HG03039 (cell line): ENCODE measurements at regions not wholly inside any gene's neighbourhood (a gene's known extent, or its start where the extent isn't known, plus 50 kb on each side); places are given as distances from the start of the nearest gene placed in this dataset.
"Not testable (repeated sequence)": the region's sequence is repeated elsewhere in the genome, so short reads cannot be mapped to it uniquely, and the experiment has no call there.

ENCODE experiments used
- ATAC-seq: cut with Tn5 transposase; IDR thresholded peaks from one replicate; pipeline ENCODE4 v1.9.1; 2021; ENCODE audit warnings: mild to moderate bottlenecking, moderate library complexity; ENCODE audit not compliant: unreplicated experiment

DNA sequence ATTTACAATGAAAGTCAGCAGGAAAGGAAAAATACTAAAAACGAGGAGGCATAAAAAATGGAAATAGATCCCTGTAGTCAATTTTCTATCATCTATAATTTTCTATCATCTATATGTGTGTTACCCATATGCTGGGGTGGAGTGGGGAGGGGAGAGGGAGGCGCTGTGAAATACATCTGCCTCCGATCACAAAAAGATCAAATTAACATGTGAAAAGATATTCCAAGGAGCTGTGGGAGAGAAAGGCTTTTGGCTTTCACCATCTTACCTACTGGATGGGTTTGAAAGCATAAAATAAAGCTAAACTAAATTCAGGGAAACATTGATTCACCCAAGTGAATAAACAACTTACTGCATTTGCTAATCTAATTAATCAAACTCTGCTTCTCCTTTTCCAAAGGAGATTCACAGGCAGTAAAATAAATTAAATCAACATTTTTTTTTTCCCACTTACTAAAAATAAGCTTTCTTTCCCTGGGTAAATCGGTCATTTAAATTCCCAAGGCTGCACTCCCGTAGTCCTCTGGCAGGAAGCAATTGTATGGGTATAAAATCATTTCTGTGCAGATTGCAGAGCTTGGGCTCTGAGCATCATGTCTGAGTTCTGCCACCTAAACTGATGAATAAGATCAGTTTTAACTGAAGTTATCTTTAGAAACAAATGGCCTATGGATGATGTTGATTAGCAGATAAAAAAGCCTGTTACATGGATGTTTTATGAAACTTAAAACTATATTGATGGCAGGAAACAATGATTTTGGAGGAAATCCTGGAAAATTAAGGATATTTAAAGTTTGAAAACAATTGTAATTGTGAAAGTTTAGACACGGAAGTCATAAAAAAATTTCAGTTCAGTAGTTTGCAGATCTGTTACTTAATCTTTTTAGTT lies 147.9 kb downstream of the SOX4 start:
- no peak for ATAC-seq

DNA sequence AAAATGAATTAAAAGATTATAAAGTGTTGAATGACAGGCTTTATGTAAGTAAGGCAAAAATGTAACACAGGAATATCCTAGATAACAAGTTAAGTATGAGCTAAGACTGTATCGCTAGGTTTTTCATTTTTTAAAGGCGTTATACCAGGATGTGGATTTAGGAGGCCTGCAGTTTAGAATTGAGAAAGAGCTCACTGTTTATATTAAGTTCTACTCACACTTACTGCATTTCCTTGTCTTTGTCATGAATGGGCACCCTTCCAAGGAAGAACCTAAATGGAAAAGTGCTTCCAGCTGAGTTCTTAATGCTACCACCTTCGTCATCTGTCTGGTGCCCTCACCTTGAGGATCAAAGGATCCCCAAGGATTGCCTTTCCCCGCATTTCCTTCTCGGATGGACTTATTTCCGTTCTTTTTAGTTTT lies 148.7 kb downstream of the SOX4 start:
- ATAC-seq = no peak

DNA sequence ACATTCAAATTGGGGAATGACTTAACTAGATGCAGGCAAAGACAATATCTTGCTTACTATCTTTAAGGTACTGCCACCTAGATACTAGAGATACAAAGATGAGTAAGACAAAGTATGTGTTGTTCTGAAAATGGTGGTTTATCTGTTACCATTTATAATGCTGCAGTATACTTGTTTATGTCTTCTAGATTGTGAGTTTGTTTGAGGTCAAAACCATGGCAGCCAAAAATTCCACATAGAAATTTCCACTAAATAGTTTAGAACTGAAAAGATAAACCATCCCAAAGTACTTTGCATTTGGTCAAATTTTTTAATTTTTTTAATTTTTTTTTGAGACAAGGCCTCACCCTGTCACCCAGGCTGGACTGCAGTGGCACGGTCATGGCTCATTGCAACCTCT lies 150.8 kb downstream of the SOX4 start:
- ATAC-seq = no peak

DNA sequence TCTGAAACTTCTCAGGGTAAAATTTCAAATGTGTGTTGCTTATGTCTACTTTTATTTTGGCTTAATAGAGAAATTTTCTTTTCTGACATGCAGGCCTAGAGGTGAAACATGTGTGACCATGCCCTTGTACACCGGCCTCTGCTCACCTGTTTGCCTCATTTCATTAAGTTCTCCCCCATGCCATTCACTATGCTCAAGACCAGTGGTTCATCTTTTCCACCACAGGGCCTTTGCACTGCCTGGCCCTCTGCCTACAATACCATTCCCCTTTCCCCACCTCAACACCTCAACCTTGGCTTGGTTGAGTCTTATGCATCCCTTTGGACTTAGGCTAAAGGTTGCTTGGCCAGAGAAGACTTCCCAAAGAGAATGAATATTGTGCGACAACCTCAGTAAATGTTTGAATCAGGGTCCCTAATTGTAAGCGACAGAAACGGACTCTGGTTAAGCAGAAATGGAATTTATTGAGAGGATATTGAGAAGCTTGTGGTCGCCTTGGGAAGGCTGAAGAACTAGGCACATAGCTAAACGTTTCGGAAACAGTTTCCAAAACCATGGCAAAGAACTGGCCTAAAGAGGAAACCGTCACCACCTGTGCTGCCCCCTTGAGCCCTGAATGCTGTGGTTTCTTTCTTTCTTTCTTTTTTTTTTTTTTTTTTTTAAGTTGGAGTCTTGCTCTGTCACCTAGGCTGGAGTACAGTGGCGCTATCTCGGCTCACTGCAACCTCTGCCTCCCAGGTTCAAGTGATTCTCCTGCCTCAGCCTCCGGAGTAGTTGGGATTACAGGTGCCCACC lies 152.2 kb downstream of the SOX4 start:
- no peak for ATAC-seq

DNA sequence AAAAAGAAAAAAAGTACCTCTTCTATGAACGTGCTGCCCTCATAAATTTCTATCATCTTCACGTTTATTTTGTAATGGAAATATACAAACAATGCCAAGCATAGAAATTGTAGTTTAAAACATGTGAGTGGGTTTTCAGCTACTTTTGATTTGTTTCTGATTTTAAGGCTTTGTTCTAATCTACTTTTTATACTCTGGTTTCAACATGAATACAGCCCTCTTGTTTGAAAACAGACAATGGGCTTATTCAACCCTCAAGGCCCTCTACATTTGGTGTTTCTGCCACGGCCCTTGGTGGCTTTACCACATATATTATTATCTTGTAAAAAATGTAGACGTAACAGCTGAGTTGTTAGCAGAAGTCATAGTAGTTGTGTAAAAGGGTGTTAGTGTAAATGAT lies 153.9 kb downstream of the SOX4 start:
- ATAC-seq = no peak

DNA sequence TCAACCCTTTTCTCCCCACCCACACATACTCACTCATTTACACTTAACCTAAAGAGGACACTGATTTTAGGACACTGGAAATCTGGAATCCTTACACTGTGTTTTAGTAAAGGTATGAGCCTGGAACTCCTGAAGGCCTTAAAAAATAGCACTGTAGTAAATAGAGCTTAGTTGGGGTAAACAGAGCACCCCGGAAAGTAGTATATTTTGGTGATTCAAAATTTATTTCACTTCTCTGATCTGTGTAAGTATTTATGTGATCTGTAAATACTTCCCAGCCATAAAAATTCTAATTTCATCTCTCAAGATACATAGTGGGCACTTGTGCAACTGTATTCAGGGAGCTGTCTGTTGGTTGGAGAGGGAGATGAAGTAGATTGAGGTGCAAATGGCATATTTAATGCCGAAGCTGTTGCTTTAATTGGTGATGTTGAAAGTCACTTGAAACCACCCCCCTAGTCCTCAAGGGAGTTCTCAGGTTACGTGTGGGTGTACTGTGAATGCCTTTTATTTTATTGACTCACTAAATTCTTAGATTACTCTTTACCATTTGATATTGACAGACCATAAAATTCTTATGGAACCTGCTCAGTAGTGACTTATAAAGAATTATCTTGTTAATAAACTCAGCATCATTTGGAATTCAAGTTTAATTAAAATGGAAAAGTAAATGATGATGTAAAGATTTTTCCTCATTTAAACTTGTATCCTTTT lies 154.9 kb downstream of the SOX4 start:
- ATAC-seq = no peak

DNA sequence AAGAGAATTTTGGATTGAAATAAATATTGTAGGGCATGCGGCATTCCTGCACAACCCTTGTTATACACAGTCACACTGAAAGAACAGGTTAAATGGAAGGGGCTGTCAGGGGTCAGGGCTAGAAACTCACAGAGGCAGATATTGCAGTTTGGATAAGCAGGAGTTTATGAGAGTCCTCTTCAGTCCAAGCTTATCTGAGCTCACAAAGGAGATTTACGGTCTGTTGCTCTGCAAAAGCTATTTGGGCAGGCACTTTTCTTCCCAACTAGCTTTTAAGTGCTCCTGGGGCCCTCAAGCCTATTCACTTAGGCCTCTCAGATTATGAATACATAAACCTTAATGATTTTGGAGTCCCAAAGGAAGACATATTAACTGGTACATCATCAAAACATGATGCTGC lies 156.2 kb downstream of the SOX4 start:
- ATAC-seq = no peak

DNA sequence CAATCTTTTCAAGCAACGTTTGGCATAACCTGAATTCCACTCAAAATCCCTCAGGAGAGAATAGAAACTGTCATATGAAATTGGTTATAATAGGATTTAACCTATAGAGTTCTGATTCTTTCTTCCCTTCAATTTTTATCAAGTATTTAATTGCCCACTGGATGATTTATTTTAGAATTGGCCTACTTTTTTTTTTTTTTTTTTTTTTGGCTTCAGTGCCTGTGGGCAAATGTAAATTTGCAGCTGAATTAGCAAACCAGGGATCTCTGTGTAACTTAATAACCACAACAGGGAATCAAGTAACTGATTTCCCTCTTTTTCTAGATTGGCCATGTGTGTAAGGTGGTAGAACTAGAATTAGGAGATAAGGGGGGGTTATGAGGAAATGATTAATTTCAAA lies 157.0 kb downstream of the SOX4 start:
- ATAC-seq = no peak

DNA sequence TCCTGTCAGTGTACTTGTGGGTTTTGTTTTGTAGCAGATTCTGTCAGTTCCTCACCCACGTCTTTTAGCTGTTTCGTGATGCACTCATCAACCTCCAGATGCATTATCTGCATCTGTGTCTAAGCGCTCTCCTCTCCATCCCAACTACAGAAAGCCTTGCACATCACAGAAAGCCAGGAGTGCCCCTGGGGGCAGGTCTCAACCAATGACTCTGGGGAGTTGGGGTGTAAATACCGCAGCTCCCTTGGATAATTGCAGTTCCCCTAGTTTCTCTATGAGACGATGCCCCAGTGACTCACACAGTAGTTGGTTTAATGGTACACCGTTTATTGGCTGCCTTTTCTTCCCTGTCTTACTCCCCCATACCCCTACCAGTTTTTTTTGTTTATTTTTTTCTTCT lies 158.1 kb downstream of the SOX4 start:
- ATAC-seq = no peak

DNA sequence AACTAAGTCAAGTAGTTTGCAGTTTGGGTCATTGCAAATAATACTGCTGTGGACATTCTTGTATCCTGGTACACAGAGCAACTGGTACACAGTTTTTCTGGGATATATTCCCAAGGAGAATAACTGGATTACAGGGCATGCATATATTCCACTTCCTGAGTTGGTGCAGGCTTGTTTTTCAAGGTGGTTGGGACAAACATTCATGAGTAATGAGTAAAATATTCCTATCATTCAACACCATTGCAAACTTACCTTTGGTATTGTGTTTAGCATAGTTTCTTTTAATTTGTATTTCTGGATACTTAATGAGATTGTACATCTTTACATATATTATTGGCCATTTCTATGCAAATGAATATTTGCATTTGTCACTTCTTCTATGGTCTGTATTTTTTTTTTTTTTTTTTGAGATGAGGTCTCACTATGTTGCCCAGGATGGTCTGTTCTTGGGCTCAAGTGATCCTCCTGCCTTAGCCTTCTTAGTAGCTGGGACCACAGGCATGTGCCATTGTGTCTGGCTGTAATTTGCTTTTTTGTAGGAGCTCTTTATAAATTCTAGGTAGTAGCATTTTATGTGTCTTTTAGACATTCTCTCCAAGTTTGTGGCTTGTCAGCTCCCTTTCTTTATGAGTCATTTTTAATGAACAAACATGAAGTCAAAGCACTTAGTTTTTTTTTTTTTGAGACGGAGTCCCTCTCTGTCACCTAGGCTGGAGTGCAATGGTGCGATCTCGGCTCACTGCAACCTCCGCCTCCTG lies 158.7 kb downstream of the SOX4 start:
- ATAC-seq = no peak

DNA sequence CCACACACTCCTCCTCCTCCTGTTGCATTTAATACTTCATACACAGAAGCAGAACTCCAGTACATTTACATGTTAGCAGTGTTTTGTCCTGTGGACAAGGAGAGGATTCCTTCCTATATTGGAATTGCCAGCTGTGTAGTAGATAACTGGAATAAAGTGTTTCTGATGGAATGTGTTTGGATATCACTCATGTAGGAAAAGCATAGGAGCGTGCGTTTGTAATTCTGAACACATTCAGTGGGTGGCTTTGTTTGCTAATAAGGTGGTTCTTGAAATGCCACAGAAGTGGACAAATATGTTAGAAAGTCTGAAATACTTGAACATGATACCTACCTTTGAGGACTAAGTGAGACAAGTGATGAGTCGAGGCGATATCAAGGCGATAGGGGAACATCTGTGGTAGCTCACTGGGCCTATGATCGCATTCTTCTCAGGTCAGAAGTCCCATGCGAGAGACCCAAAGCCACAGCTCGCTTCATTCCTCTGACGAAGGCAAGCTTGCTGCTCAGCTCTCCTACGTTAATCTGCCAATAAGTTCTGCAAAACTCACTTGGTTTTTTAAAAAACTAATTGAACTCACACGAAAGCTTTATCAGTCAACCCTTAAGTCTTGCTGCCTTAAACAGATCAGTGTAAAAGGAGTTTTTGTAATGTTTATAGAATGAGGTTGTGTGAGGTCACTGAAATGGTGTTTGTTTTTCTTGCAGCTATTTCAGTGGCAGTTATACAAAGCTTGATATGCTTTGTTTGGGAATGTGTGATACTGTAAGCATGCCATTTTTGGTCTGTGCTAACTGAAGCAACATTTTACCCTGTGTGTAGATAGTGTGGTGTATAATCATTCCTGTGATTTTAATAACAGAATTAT lies 159.9 kb downstream of the SOX4 start:
- no peak for ATAC-seq

DNA sequence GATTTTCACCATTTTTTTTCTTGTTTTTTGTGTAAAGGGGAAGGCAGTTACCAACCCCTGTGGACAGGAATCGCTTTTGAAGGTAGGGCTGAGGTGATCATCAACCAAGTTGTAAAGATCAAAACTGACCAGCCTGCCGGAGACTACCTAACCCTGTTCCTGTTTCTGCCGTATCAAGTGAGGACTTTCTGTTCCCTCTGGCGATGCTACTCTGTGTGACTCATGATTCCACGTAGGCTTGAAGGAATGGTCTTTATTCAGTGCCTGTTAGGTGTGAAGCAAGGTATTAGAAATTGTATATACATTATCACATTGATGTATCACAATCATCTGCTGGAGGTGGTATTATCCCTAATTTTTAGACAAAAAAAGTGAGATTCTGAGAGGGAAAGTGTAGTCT lies 161.3 kb downstream of the SOX4 start:
- ATAC-seq = no peak

DNA sequence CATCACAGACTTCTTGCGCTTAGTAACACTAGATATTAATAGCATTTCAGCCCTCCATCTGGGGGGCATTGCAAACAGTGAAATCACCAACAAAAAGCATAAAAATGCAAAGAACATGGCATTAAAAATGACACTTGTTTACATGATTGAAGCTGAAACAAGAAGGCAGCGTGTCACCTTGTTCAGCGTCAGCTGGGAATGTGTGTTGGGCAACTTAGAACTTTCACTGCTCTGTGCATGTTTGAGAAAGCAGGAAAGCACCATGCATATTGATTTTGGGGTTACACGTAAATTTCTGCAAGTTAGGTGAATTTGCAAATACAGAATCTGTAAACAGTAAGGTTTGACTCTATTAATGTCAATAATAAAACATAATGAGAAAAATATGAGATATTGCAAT lies 162.9 kb downstream of the SOX4 start:
- no peak for ATAC-seq

DNA sequence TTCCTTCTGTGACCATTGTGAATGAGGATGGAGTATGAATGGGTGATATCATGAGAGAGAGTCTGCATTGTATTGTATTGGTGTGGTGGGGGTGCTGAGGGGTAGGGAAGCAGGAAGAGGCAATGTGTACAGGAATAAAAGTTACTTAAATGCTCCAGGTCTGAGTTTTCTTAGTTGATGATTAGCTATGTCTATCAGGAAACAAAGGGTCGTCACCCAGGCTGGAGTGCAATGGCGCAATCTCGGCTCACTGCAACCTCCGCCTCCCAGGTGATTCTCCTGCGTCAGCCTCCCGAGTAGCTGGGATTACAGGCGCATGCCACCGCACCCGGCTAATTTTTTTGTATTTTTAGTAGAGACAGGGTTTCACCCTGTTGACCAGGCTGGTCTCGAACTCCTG lies 163.8 kb downstream of the SOX4 start:
- ATAC-seq = not testable (repeated sequence)

DNA sequence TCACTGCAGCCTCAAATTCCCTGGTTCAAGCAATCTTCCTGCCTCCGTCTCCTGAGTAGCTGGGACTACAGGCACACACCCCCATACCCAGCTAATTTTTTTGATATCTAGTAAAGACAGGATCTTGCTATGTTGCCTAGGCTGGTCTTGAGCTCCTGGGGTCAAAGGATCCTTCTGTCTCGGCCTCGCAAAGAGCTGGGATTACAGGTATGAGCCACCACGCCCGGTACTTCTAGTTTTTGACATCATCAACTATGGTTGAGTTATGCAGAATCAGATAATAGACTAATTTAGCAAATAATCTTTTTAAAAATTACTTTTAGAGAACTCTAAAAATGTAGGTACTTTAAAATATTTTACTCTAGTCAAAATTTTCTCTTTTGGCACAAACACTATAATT lies 166.2 kb downstream of the SOX4 start:
- ATAC-seq = no peak

DNA sequence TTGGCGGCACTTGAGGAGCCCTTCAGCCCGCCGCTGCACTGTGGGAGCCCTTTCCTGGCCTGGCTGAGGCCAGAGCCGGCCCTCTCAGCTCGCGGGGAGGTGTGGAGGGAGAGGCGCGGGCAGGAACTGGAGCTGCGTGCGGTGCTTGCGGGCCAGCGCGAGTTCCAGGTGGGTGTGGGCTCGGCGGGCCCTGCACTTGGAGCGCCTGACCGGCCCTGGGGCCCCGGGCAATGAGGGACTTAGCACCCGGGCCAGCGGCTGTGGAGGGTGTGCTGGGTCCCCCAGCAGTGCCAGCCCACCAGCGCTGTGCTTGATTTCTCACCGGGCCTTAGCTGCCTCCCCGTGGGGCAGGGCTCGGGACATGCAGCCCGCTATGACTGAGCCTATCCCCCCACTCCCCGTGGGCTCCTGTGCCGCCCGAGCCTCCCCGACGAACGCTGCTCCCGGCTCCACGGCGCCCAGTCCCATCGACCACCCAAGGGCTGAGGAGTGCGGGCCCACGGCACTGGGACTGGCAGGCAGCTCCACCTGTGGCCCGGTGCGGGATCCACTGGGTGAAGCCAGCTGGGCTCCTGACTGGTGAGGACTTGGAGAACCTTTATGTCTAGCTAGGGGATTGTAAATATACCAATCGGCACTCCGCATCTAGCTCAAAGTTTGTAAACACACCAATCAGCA lies 167.6 kb downstream of the SOX4 start:
- not testable (repeated sequence) for ATAC-seq

DNA sequence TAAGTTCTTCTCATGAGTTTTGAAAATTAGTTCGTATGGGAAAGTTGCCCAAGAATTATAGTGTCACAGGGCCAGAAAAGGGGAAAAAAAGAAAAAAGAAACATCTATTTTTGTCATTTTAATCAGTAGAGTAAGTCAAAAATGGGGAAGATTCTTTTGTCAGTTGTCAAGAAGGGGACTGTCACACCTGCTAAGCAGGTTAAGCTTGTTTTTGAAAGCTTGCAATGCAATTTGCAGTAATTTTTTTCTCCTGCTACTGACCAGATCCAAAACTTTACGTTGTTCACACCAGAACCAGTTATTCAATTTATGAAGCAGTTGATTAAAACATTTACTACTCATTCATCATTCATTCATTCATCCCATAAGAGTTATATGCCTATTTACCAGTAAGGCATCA lies 171.4 kb downstream of the SOX4 start:
- ATAC-seq = no peak

DNA sequence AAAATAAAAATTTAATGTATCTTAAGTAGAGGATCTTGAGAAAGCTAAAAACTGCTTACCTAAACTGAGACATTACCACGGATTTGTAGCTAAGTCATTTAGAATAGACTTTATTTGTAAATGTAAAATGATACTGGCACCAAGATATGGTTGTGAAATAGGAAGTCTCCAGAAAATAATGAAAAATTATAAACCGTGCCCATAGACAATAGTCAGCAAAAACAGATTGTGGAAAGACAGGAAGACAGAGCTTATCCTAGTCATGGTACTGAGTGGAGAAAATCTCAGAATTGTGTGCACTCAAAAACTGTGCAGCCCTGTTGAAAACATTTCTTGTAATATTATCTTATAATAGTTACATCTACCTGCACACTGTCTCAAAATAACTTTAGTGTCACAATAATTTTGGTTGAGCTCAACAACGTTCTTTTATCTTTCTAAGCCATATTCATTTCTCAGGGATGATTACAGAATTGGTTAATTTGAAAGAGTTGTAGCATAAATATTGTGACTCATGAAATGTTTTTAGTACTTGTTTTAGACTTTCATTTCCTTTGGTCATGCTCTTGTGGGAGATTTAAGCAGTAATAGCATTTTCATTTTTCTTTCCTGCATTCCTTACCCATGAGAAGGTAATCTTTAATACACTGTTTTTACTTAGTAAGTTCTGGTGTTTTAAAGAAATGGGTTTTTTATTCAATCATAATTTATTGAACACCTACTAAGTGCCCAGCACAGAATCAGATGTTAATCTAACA lies 174.5 kb downstream of the SOX4 start:
- ATAC-seq = no peak
